Tibial nerve (tissue), 4 donors: ENCODE measurements at regions not wholly inside any gene's neighbourhood (a gene's known extent, or its start where the extent isn't known, plus 50 kb on each side); places are given as distances from the start of the nearest gene placed in this dataset.

ENCODE experiments used
- DNase-seq, 2 donors: peaks; one replicate each; pipeline ENCODE4 v3.0.0-alpha.2; 2019; ENCODE audit warnings: low spot score in 2 of 2
- H3K27ac ChIP-seq, 4 donors: fragments of 200-600 bp; sonication (generic) in 3 of 4; one replicate each; pipeline ENCODE4 v1.5.1; 2017 to 2019; ENCODE audit warnings: mild to moderate bottlenecking in 1 of 4
- H3K27me3 ChIP-seq, 2 donors: fragments of 200-600 bp; sonication (generic) in 1 of 2; one replicate each; pipeline versions ENCODE4 v1.5.1 to v1.6.0; 2017 to 2019
- H3K36me3 ChIP-seq, 3 donors: fragments of 200-600 bp; sonication (generic); one replicate each; pipeline ENCODE4 v1.5.1; 2018 to 2019
- H3K4me1 ChIP-seq, 4 donors: fragments of 200-600 bp; sonication (generic) in 3 of 4; one replicate each; pipeline ENCODE4 v1.5.1; 2017 to 2019
- H3K4me3 ChIP-seq, 4 donors: fragments of 200-600 bp; sonication (generic) in 3 of 4; one replicate each; pipeline ENCODE4 v1.5.1; 2017 to 2019; ENCODE audit warnings: mild to moderate bottlenecking in 1 of 4, moderate library complexity in 1 of 4
- H3K9me3 ChIP-seq, 4 donors: fragments of 200-600 bp; sonication (generic) in 3 of 4; one replicate each; pipeline ENCODE4 v1.5.1; 2017 to 2019
- EP300 ChIP-seq, 2 donors: sonication (generic); formaldehyde crosslinking; IDR thresholded peaks; one replicate each; pipeline ENCODE4 v1.6.1; 2017; ENCODE audit warnings: antibody characterized with exemption in 2 of 2, mild to moderate bottlenecking in 1 of 2
- POLR2A ChIP-seq, 2 donors: fragments of 450-650 bp; IDR thresholded peaks; one replicate each; pipeline ENCODE4 v1.6.1; 2017; ENCODE audit warnings: antibody characterized with exemption in 2 of 2, mild to moderate bottlenecking in 2 of 2, moderate library complexity in 2 of 2
- WGBS, 2 donors: methylation state at CpG; one replicate each; pipeline ENCODE4 v1.1.5; 2018; 5-methylcytosine and 5-hydroxymethylcytosine counted together
- TF ChIP-seq, protein P1 (sequence below), 5 experiments: fragments of 200-600 bp in 3 of 5; fragments of 450-650 bp in 2 of 5; sonication (generic) in 3 of 5; IDR thresholded peaks; one replicate each; pipeline ENCODE4 v1.5.1; 2016 to 2019; ENCODE audit warnings: antibody characterized with exemption in 5 of 5, mild to moderate bottlenecking in 3 of 5, moderate library complexity in 2 of 5

DNA sequence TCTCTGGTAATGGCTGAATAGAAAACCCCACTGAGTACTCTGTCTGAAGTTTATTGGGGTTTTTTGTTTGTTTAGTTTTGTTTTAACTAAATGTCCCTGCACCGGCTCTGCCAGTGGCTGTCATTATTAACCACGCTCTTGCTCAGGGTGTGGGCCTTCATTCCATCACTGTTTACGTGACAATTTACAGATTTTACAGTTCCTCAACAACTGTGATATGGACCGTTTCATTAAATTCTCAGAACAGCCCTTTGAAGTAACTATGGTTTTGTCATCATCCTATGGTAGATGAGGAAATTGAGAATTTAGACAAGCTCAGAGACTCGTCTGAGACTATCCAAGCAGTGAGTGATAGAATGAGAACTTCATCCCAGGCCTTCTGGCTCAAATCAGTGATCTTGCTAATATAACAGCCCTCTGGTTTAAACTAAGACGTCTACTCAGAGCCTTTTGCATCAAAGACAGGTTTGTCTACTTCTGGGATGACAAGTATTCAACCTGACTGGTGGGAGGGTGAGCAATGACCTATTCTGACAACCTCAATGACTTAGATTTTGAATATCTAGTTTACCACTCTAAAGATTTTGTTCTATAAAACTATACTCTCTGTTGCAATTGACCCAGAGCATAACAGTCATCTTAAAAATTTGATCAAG, 77.3 kb upstream of the MAP3K1 start:
- Histone ChIP-seq H3K4me3 (no peak overlapping the region), H3K36me3 (no peaks in the 10 kb centered on the region), H3K27ac (no peak overlapping the region), H3K9me3 (no peaks in the 10 kb centered on the region), H3K4me1 (peaks cover 0 to 33% (median 9%) of the 10 kb centered on the region in 4 donors), H3K27me3 (no peaks in the 10 kb centered on the region)
- TF ChIP-seq EP300 (IDR thresholded peaks at IDR 0.05) (no peak), POLR2A (IDR thresholded peaks at IDR 0.05) (no peak)
- TF ChIP-seq, protein P1, sequence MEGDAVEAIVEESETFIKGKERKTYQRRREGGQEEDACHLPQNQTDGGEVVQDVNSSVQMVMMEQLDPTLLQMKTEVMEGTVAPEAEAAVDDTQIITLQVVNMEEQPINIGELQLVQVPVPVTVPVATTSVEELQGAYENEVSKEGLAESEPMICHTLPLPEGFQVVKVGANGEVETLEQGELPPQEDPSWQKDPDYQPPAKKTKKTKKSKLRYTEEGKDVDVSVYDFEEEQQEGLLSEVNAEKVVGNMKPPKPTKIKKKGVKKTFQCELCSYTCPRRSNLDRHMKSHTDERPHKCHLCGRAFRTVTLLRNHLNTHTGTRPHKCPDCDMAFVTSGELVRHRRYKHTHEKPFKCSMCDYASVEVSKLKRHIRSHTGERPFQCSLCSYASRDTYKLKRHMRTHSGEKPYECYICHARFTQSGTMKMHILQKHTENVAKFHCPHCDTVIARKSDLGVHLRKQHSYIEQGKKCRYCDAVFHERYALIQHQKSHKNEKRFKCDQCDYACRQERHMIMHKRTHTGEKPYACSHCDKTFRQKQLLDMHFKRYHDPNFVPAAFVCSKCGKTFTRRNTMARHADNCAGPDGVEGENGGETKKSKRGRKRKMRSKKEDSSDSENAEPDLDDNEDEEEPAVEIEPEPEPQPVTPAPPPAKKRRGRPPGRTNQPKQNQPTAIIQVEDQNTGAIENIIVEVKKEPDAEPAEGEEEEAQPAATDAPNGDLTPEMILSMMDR (IDR thresholded peaks at IDR 0.05): no peak
- WGBS, 2 donors: 86% methylated on average over 6 of the region's 6 CpGs
- DNase-seq: no peak

- Histone ChIP-seq H3K4me1 (peaks cover 0 to 34% (median 9%) of the 10 kb centered on the region in 4 donors), H3K9me3 (no peaks in the 10 kb centered on the region), H3K36me3 (no peaks in the 10 kb centered on the region), H3K27me3 (no peaks in the 10 kb centered on the region), H3K4me3 (no peak overlapping the region), H3K27ac (no peak overlapping the region)
- no peak for DNase-seq
- TF ChIP-seq EP300 (IDR thresholded peaks at IDR 0.05): peak in 1 of 2 donors; percentile 16
- TF ChIP-seq POLR2A (IDR thresholded peaks at IDR 0.05): no peak
- 67 to 86% methylated on average over 5 of the region's 5 CpGs for WGBS, 2 donors
These were observed 78.2 kb upstream of the MAP3K1 start for GRCh38 chr5:56737002-56737621.

DNA sequence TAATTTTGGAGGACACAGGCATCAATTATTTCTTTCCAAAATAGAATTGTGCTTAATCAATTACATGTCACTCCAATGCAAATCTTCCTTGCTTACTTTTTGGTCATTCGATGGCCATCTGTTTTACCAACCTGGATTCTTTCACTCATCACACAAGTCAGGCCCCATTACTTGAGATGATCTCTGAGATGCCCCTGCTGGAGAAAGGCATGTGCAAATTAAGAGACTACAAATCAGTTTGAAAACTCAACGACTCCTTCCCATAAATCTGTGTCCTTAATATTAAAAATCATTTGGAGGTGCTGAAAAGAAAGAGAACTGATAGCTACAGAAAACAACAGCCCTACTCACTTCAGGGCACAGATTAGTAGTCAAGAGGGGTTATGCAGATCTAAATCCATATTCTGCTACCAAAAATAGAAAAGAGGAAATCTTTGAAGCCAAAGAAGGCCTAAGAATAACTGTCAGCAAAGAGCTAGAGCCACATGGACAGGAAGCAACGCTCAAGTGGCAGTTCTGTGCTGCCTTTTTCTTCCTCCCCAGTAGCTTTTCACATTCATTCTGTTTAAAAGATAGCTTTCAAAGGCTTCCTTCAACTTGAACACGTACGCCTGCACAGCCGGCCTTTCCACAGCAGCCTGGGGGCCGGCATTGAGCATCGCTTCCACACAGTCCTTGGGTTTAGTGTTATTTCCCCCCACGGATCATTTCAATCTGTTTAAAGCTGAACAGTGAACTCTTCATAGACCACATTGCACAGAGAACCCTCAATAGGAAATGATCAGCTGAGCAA, 79.3 kb upstream of the MAP3K1 start:
- DNase-seq: no peak
- TF ChIP-seq EP300 (IDR thresholded peaks at IDR 0.05): peak in 1 of 2 donors; percentile 58
- TF ChIP-seq, protein P1 (IDR thresholded peaks at IDR 0.05): no peak
- Histone ChIP-seq H3K9me3 (no peaks in the 10 kb centered on the region), H3K27ac (peak overlapping the region in 3 of 4 donors; percentile 11 to 51 (median 19)), H3K4me1 (peaks cover 0 to 34% (median 9%) of the 10 kb centered on the region in 4 donors), H3K36me3 (no peaks in the 10 kb centered on the region), H3K27me3 (no peaks in the 10 kb centered on the region), H3K4me3 (no peak overlapping the region)
- WGBS, 2 donors: 26 to 34% methylated on average over 9 of the region's 9 CpGs

- Histone ChIP-seq H3K27ac (no peak overlapping the region), H3K4me1 (peaks cover 0 to 34% (median 9%) of the 10 kb centered on the region in 4 donors), H3K27me3 (no peaks in the 10 kb centered on the region), H3K36me3 (no peaks in the 10 kb centered on the region), H3K4me3 (no peak overlapping the region), H3K9me3 (no peaks in the 10 kb centered on the region)
- 40 to 48% methylated on average over 2 of the region's 2 CpGs for WGBS, 2 donors
- DNase-seq: no peak
- no peak for TF ChIP-seq EP300 (IDR thresholded peaks at IDR 0.05)
- TF ChIP-seq, protein P1 (IDR thresholded peaks at IDR 0.05): no peak
- no peak for TF ChIP-seq POLR2A (IDR thresholded peaks at IDR 0.05)
These were observed 81.2 kb upstream of the MAP3K1 start for GRCh38 chr5:56734091-56734694.

DNA sequence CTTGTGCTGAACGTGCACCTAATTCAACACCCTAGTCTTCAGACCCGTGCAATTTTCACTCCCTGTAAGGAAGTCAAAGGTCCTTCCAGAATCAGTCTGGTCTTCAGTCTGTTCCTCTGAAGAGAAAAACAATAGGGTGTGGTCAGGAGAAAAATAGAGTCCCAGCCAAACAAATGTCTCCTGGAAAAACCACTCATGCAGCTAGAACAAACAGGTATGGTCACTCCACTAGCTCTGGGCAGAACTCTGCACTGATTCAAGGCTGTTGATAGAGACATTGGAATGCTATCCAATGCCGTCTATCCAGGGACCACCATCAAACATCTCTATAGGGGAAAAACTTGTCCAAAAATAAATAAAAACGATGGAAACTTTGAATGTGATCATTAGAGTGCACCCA, 81.8 kb upstream of the MAP3K1 start:
- no peak for DNase-seq
- H3K27me3 ChIP-seq: no peaks in the 10 kb centered on the region
- TF ChIP-seq EP300 (IDR thresholded peaks at IDR 0.05) (no peak), POLR2A (IDR thresholded peaks at IDR 0.05) (no peak)
- no peaks in the 10 kb centered on the region for H3K9me3 ChIP-seq
- 52 to 71% methylated on average over 4 of the region's 4 CpGs for WGBS, 2 donors
- H3K4me3 ChIP-seq: no peak overlapping the region
- H3K4me1 ChIP-seq: peaks cover 0 to 34% (median 9%) of the 10 kb centered on the region in 4 donors
- H3K36me3 ChIP-seq: no peaks in the 10 kb centered on the region
- H3K27ac ChIP-seq: no peak overlapping the region
